GM21528 (cell line): ENCODE measurements at regions not wholly inside any gene's neighbourhood (a gene's known extent, or its start where the extent isn't known, plus 50 kb on each side); places are given as distances from the start of the nearest gene placed in this dataset.

Experiments
- ATAC-seq: cut with Tn5 transposase; IDR thresholded peaks from one replicate; pipeline ENCODE4 v1.9.1; 2021; ENCODE audit warnings: mild to moderate bottlenecking, moderate library complexity; ENCODE audit not compliant: unreplicated experiment, low FRiP score

DNA sequence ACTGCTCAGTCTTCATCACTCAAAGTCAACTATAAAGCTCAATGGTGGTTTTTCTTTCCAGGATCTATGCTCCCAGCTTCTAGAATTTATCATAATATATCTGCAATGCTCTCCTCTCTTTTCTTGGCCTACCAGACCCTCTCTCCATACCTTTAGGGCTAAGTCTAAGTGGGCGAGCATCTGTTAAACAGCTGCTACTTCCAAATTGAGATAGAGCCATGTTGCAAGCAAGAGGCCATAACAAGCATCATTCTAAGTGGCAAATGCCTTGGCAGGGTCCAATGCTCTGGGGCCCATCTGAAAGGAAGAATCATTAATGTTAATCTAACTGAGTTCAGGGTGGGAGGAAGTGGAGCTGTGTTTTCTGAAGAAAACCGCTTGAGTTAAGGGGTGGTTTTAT, 324.0 kb downstream of the TLR4 start:
- ATAC-seq, result no peak

- no peak for ATAC-seq
Measured at GRCh38 chr9:118029425-118029824, 325.2 kb downstream of the TLR4 start.

DNA sequence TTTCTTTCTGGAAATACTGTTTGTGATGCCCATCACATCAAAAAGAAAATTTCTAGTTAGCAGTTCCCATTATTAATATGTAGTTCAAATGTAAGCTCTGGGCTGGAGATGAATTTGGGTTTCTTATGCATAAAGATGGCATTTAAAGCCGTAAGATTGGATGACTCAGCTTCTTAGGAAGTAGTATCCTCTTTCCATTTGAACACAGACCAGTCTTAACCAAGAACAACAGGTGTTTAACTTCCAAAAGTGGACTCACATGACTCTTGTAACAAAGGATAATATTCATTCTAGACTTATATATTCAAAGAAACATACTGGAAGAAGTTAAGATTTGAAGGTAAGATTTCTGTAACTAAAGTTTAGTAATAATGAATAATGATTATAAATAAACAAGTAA, 330.5 kb downstream of the TLR4 start:
- no peak for ATAC-seq

DNA sequence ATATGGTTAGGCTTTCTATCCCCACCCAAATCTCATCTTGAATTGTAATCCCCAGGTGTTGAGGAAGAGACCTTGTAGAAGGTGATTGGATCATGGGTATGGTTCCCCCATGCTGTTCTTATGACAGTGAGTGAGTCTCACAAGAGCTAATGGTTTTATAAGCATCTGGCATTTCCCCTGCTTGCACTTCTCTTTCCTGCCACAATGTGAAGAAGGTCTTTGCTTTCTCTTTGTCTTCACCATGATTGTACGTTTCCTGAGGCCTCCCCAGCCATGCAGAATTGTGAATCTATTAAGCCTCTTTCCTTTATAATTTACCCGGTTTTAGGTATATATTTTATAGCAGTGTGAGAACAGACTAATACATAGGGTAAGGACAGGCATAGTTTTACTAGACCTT, 334.5 kb downstream of the TLR4 start:
- no peak for ATAC-seq

DNA sequence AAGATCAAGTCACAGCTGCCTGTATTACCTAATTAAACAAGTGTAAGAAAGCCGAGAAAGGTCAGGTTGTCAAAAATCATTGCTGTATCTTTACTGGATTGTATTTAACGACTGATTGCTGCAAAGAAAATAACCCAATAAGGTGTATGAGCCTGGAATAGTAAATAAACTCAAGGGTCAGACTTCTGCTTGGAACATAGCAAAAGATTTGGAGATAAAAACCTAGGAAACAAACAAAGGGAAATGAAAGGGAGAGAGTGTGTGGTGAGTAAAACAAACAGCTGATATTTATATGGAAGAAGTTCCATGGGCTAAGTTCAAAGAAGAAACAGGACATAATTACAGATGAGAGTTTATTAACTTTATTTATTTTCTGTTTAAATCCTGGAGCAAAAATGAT, 354.0 kb downstream of the TLR4 start:
- no peak for ATAC-seq

DNA sequence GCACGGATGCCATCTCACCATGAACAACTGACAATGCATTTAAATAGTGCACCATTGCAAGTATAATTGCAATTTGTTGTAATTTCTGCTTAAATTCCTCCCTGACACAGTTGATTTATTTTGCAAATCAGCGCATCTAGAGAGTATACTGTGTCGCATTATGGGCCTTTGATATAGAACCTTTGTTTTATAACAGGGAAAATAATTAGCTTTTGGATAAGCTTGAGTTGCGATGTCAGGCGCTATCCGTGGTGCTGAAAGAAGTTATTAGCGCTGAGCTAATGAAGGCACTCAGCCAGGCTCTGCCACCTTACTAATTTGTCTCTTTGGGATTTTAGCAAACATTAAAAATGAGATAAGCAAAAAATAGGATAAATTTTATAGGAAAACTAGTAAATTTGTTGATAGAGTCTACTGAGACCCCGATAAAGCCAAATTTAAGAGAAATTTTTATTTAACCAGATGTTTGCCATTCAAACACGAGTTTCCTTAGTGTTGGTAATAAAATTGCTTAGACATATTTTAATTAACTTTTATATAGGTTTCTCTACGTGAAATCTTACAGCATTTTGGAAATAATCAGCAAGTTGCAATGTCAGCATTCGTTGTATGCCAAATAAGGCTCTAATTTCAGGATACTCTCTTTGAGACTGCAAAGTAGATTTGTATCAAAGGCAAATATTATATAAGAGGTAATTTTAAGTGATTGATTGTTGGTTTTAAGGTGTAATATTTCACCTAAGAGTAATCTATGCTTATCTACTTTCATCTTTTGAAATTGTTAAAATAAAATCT, 355.5 kb downstream of the TLR4 start:
- no peak for ATAC-seq

DNA sequence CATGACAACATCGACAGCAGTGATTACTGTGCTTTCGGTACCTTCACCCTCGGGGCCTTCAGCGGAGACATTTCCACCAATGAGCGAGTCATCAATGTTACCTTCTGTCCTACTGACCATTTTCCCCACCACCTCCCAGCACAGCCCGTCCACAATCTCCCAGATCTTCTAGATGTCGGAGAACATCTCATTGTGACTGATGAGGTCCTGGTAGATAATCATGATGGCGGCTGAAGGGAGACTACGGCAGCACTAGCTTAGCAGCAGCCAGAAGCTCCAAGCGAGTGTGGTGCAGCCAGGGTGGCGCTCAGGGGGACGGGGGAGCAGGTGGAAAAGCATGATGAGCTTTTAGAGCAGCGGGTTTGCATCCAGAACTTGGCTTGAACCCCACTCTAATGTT, 379.0 kb downstream of the TLR4 start:
- ATAC-seq, result no peak

GRCh38 chr9:118088090-118088489, 383.9 kb downstream of the TLR4 start:
- peak; percentile 58 for ATAC-seq

DNA sequence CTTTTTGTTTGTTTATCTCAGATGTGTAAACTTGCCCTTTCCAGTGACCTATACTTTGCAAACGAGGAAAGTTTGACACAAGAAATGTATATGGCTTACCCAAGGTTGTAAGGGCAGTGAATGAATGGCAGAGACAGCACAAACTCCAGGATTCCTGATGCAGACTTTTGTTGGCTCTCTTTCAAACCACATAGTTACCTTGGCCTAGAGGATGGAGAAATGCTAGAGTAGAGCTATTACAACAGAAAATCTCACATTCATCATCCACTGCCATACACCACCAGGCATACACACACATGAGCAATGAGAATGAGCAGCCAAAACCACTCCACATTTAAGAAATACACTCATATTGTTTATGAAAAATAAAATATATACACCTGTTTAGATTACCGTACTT, 387.0 kb downstream of the TLR4 start:
- ATAC-seq, result no peak

- no peak for ATAC-seq
Measured at GRCh38 chr9:118091711-118092500, 387.7 kb downstream of the TLR4 start.

- ATAC-seq, result no peak
Measured at GRCh38 chr9:118094387-118094786, 390.2 kb downstream of the TLR4 start.

- ATAC-seq, result no peak
Measured at GRCh38 chr9:118100529-118101419, 396.6 kb downstream of the TLR4 start.

- no peak for ATAC-seq
Measured at GRCh38 chr9:118104363-118104762, 400.2 kb downstream of the TLR4 start.

GRCh38 chr9:118108971-118109370, 404.8 kb downstream of the TLR4 start:
- ATAC-seq, result no peak

DNA sequence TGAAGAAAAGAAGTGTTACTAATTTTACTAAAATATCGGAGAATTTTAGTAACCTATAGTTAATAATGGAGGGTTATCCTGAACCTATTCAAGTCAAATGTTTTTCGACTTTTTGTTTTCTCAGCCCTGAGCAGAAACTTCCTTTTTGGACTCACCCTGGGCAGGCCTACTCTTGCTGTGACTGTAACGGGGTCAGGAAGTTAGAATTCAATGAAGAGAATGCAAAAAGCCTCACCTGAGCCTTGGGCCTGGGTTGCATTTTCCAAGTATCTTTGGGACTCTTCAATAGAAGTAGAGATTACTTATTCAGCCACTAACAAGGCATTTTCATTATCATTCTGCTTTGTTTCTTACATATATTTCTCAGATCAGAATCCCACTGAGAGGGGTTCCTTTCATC, 405.3 kb downstream of the TLR4 start:
- ATAC-seq, result no peak

DNA sequence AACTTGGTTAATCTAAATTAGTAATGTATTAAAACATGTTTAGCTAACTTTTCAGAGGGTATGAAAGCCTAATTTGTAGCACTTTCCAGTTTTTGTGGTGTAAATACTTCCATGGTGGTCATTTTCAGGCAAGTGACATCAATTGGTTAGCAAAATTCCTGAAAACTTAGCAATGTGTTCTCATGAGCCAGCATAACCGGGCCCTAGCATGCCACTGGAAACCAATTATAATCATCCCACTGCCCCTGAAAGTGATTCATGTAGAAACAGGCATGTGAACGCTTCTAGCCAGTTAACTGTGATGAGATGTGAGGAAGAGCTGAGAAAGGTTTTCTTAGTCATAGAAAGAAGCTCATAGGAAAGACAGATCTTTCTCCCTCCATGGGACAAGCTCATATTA, 417.2 kb downstream of the TLR4 start:
- ATAC-seq, result no peak

- no peak for ATAC-seq
Measured at GRCh38 chr9:118128313-118128712, 424.1 kb downstream of the TLR4 start.

- no peak for ATAC-seq
Measured at GRCh38 chr9:118129541-118129940, 425.3 kb downstream of the TLR4 start.

- no peak for ATAC-seq
Measured at GRCh38 chr9:118148990-118149389, 444.8 kb downstream of the TLR4 start.

- ATAC-seq, result no peak
Measured at GRCh38 chr9:118156846-118157245, 452.6 kb downstream of the TLR4 start.

GRCh38 chr9:118162716-118163115, 458.5 kb downstream of the TLR4 start:
- no peak for ATAC-seq
